ENCODE measurements at regions not wholly inside any gene's neighbourhood (a gene's known extent, or its start where the extent isn't known, plus 50 kb on each side); places are given as distances from the start of the nearest gene placed in this dataset.

DNA sequence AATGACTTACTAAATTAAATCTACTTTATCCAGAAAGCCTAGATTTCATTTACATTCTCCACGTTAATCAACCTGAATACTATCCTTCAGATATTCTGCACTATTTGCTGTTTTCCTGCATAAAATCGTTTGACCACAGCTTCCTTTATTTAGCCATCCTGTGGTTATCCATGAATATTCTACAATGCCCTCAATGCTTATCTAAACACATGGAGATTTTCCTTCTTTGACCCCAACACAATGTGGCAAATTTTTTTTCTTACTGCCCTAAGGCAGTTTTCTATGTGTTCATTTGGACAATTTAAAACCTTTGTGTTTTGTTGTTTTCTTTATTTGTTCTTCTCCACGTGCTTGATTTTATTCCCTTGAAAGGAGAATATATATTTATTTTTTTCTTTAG, 495.5 kb upstream of the ROBO1 start:
- no peak overlapping the region for H3K4me3 ChIP-seq (ENCODE audit: control insufficient read depth, low read depth, low read length)
- TF ChIP-seq, protein P1, sequence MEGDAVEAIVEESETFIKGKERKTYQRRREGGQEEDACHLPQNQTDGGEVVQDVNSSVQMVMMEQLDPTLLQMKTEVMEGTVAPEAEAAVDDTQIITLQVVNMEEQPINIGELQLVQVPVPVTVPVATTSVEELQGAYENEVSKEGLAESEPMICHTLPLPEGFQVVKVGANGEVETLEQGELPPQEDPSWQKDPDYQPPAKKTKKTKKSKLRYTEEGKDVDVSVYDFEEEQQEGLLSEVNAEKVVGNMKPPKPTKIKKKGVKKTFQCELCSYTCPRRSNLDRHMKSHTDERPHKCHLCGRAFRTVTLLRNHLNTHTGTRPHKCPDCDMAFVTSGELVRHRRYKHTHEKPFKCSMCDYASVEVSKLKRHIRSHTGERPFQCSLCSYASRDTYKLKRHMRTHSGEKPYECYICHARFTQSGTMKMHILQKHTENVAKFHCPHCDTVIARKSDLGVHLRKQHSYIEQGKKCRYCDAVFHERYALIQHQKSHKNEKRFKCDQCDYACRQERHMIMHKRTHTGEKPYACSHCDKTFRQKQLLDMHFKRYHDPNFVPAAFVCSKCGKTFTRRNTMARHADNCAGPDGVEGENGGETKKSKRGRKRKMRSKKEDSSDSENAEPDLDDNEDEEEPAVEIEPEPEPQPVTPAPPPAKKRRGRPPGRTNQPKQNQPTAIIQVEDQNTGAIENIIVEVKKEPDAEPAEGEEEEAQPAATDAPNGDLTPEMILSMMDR (IDR thresholded peaks at IDR 0.05; ENCODE audit: control insufficient read depth, insufficient read depth, low read depth, low read length, missing control alignments), result no peak
- DNase-seq (ENCODE audit: low read depth), result no peak

DNA sequence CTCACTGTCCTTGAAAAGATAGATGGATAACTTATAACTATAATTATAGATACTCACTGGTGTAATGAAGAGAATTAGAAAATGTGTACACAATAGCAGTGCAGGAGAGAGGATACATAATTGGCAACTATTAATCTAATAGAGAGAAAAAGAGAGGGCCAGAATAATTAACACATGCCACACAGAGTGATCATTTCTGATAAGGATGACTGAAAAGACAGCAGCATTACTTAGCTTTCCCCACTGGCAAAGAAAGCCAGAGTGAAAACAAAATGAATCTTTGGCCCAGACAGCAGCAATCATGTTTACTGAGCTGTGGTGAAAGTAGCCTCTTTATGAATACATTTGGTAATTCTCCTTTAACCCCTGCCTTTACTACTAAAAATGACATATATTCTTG, 493.3 kb upstream of the ROBO1 start:
- DNase-seq (ENCODE audit: low read depth), result no peak
- TF ChIP-seq, protein P1 (IDR thresholded peaks at IDR 0.05; ENCODE audit: control insufficient read depth, insufficient read depth, low read depth, low read length, missing control alignments), result no peak
- H3K4me3 ChIP-seq (ENCODE audit: control insufficient read depth, low read depth, low read length), result no peak overlapping the region

DNA sequence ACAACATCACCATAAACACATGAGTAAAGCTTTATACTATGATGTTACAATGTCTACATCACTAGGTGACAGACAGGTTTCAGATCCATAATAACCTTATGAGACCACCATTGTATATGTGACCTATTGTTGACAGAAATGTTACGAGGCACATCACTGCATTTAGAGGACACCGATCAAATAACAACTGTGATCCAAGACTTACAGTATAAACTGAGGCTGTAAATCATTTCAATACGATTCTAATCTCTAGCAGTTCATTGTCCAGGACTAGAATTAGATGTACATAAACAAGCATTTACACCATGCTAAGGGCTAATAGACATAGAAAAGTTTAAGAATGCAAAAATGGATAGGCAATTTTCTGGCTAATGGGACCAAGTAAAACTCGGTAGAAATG, 491.9 kb upstream of the ROBO1 start:
- TF ChIP-seq, protein P1 (IDR thresholded peaks at IDR 0.05; ENCODE audit: control insufficient read depth, insufficient read depth, low read depth, low read length, missing control alignments), result no peak

DNA sequence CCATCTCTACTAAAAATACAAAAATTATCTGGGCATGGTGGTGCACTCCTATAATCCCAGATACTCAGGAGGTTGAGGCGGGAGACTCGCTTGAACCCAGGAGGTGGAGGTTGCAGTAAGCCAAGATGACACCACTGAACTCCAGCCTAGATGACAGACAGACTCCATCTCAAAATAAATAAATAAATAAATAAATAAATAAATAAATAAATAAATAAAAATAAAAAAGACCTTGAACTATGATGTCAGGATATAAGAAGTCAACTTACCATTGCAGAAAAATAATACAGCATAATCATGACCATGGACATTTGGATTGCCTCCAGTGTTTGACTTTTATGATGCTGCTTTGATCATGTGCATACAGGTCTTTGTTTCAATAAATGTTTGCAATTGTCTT, 484.3 kb upstream of the ROBO1 start:
- TF ChIP-seq, protein P1 (IDR thresholded peaks at IDR 0.05; ENCODE audit: control insufficient read depth, insufficient read depth, low read depth, low read length, missing control alignments), result no peak
- DNase-seq (ENCODE audit: low read depth), result no peak
- no peak overlapping the region for H3K4me3 ChIP-seq (ENCODE audit: control insufficient read depth, low read depth, low read length)

More for the DNA sequence above, 491.9 kb upstream of the ROBO1 start:
- H3K4me3 ChIP-seq (ENCODE audit: control insufficient read depth, low read depth, low read length), result no peak overlapping the region
- DNase-seq (ENCODE audit: low read depth), result no peak

DNA sequence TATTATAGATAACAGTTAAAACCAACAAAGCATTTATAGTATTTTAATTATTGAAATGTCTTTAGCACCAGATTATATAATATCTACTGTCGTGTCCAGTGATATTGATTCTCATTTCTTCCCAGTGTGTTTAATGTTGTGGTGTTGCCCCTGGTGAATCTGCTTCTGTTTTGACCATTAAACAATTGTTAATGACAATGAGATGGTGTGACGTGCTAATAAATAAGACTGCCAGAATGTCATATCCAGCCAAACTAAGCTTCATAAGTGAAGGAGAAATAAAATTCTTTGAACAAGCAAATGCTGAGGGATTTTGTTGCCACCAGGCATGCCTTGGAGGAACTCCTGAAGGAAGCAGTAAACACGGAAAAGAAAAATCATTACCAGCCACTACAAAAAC, 480.0 kb upstream of the ROBO1 start:
- TF ChIP-seq, protein P1 (IDR thresholded peaks at IDR 0.05; ENCODE audit: control insufficient read depth, insufficient read depth, low read depth, low read length, missing control alignments), result no peak
- DNase-seq (ENCODE audit: low read depth), result no peak
- H3K4me3 ChIP-seq (ENCODE audit: control insufficient read depth, low read depth, low read length), result no peak overlapping the region

DNA sequence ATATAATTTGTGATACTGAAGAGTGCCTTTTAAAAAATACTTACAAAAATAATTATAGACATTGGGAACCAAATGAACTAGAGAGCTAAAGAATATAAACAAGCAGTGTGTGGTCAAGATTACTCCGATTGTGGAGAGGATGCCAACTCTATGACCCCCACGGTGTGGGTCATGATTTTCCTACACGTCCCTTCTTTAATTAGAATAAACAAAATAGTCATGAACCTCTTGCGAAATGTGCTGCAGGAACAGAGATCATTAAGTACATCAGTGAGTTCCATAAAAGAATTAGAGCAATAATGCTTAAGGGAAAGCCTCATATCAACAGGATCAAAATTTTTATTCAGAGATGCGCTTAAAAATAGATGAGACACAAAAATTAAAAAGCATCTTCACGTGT, 476.6 kb upstream of the ROBO1 start:
- no peak for DNase-seq (ENCODE audit: low read depth)

More for the DNA sequence above, 476.6 kb upstream of the ROBO1 start:
- no peak overlapping the region for H3K4me3 ChIP-seq (ENCODE audit: control insufficient read depth, low read depth, low read length)
- TF ChIP-seq, protein P1 (IDR thresholded peaks at IDR 0.05; ENCODE audit: control insufficient read depth, insufficient read depth, low read depth, low read length, missing control alignments), result no peak
